Heart left ventricle (tissue), 13 donors: ENCODE measurements at regions not wholly inside any gene's neighbourhood (a gene's known extent, or its start where the extent isn't known, plus 50 kb on each side); places are given as distances from the start of the nearest gene placed in this dataset.

ENCODE experiments used
- POLR2A ChIP-seq, 2 donors: fragments of 450-650 bp; IDR thresholded peaks; one replicate each; pipeline ENCODE4 v1.6.1; 2017; ENCODE audit warnings: antibody characterized with exemption in 2 of 2, mild to moderate bottlenecking in 2 of 2, moderate library complexity in 2 of 2
- TF ChIP-seq, protein P1 (sequence below), 12 donors: fragments of 200-600 bp; sonication (generic) in 4 of 12; IDR thresholded peaks; one replicate each; pipeline versions ENCODE4 v1.5.0 to v1.8.0; 2018 to 2022; ENCODE audit warnings: antibody characterized with exemption in 12 of 12, mild to moderate bottlenecking in 5 of 12
- donor health status: ischemic (EF 13 %, LVEDD 7.1; RV severe dilation, severe dysfunction).
- donor health status: DM: no; HTN: yes; CAD: no.
- donor health status: DM: no; HTN: no; CAD: no.
- donor health status: ischemic (EF 25% LVEDD 6.9; RV normal size, moderate dysfunction).
- donor health status: ischemic (EF 25% LVEDD 5.7; RV mildly dilated, moderate dysfunction).
- donor health status: ischemic (EF 35%, LVEDD 5.7; RV mildly dilated, moderate dysfunction).
- donor health status: nonischemic (EF 11% LVEDD 7.7; RV severe dilation, severe dysfunction).
- donor health status: DM: yes; HTN: yes; CAD: no.
- donor health status: PGD.
- donor health status: ischemic (EF 29% LVEDD 5.4; RV normal size, mild dysfunction).
- donor health status: nonischemic (EF 23%, LVEDD 6.1; RV moderate dilation, normal function).

GRCh38 chr22:22417495-22418162 is 90.9 kb downstream of the ZNF280B start:
- no peak for TF ChIP-seq POLR2A (IDR thresholded peaks at IDR 0.05)
- TF ChIP-seq, protein P1, sequence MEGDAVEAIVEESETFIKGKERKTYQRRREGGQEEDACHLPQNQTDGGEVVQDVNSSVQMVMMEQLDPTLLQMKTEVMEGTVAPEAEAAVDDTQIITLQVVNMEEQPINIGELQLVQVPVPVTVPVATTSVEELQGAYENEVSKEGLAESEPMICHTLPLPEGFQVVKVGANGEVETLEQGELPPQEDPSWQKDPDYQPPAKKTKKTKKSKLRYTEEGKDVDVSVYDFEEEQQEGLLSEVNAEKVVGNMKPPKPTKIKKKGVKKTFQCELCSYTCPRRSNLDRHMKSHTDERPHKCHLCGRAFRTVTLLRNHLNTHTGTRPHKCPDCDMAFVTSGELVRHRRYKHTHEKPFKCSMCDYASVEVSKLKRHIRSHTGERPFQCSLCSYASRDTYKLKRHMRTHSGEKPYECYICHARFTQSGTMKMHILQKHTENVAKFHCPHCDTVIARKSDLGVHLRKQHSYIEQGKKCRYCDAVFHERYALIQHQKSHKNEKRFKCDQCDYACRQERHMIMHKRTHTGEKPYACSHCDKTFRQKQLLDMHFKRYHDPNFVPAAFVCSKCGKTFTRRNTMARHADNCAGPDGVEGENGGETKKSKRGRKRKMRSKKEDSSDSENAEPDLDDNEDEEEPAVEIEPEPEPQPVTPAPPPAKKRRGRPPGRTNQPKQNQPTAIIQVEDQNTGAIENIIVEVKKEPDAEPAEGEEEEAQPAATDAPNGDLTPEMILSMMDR (IDR thresholded peaks at IDR 0.05): no peak
